AG04450 (cell line): ENCODE measurements at regions not wholly inside any gene's neighbourhood (a gene's known extent, or its start where the extent isn't known, plus 50 kb on each side); places are given as distances from the start of the nearest gene placed in this dataset.

ENCODE experiments used
- CTCF ChIA-PET: fragments of 300-600, 350-600 bp; formaldehyde crosslinking; extraction: SDS; loops from one replicate; lab custom pipeline; 2022; ENCODE audit warnings: antibody characterized with exemption, inconsistent platforms; lab: Charles Lee
- POLR2A ChIA-PET: fragments of 350-600 bp; formaldehyde crosslinking; extraction: SDS; loops from one replicate; lab custom pipeline; 2021; ENCODE audit warnings: antibody characterized with exemption, inconsistent platforms; lab: Yijun Ruan, JAX
- DNase-seq: peaks from one replicate; pipeline ENCODE4 v3.0.0-alpha.2; 2011; ENCODE audit warnings: low read depth, low spot score
- H3K27ac ChIP-seq: one replicate; pipeline ENCODE4 v1.5.1; 2012; ENCODE audit warnings: low read depth, low read length, control low read depth
- H3K27me3 ChIP-seq: one replicate; pipeline ENCODE4 v1.6.0; 2012; ENCODE audit warnings: low read length; ENCODE audit not compliant: control insufficient read depth, insufficient read depth
- H3K4me3 ChIP-seq: 2 replicates; pipeline ENCODE4 v1.5.1; 2011; ENCODE audit warnings: mild to moderate bottlenecking, low read depth, low read length, control low read depth
- H3K9me3 ChIP-seq: 2 replicates; pipeline ENCODE4 v1.5.1; 2012; ENCODE audit warnings: low read length; ENCODE audit not compliant: control insufficient read depth, insufficient read depth
- TF ChIP-seq, protein P1 (sequence below): IDR thresholded peaks from 2 replicates; pipeline ENCODE4 v1.5.1; 2011; ENCODE audit warnings: low read depth, low read length, control low read depth, inconsistent platforms

DNA sequence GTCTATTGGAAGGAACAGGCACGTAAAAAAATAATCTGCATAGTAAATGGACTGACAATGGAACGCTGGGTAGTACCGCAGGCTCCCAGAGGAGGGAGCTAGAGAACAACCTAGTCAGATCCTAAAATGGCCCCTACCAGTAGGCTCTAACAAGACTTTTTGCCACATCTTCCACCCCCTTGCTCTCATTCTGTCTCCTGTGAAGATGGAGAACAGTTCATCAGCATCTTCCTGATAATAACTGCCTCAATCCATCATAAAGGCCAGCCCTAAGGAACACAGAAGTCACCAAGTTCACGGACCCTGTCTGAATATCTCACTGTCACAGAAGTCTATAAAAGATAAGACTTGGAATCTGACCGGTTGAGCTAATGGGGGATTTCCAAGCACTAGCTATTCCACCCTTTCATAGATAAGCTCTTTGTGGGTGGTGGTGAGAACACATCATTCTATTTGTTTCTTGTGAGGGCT, 133.4 kb downstream of the SLC1A3 start:
- DNase-seq = peak; percentile 10
- POLR2A ChIA-PET = interaction anchor here (0.7 kb wide), 1 partner anchor 172 kb away, joined by 5 read pairs; no protein-coding TSS in a partner anchor
- TF ChIP-seq, protein P1, sequence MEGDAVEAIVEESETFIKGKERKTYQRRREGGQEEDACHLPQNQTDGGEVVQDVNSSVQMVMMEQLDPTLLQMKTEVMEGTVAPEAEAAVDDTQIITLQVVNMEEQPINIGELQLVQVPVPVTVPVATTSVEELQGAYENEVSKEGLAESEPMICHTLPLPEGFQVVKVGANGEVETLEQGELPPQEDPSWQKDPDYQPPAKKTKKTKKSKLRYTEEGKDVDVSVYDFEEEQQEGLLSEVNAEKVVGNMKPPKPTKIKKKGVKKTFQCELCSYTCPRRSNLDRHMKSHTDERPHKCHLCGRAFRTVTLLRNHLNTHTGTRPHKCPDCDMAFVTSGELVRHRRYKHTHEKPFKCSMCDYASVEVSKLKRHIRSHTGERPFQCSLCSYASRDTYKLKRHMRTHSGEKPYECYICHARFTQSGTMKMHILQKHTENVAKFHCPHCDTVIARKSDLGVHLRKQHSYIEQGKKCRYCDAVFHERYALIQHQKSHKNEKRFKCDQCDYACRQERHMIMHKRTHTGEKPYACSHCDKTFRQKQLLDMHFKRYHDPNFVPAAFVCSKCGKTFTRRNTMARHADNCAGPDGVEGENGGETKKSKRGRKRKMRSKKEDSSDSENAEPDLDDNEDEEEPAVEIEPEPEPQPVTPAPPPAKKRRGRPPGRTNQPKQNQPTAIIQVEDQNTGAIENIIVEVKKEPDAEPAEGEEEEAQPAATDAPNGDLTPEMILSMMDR = peak; percentile 79
- H3K4me3 ChIP-seq = no peak overlapping the region
- no peaks in the 10 kb centered on the region for H3K9me3 ChIP-seq
- H3K27ac ChIP-seq = no peak overlapping the region
- H3K27me3 ChIP-seq = peaks cover 12% of the 10 kb centered on the region
- CTCF ChIA-PET = interaction anchor here (0.6 to 4.8 kb wide), 18 partner anchors 9 to 300 kb away, joined by 3 to 28 read pairs (median 4); no protein-coding TSS in a partner anchor

DNA sequence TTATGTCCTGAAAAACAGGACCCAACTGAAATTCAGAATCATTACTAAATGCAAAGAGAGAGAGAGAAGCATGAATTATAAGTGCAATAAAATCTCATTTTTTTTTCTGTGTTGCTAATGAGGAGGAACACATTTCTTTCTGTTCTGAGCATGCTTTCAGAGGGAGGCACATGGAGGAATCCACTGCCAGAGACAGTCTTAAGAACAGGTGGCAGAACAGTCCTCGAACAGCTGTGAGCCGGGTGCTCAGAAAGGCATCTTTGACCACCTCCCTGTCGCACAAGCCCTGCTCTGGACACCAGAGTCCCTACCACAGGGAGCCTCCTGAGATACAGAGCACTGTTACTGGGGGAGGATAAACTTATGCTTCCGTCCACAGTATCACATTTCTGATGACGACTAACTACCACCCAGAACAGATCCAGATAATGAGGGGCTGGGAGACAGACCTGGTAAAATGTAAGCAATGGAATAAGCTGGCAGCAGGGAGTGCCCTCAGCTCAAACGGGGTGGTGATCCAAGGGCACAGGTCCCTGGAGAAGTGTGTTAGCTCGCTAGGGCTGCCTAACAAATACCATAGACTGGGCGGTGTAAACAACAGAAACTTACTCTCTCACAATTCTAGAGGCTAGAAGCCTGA, 134.0 kb downstream of the SLC1A3 start:
- ChIA-PET POLR2A (no interaction called here), CTCF (interaction anchor here (0.6 to 4.8 kb wide), 15 partner anchors 10 to 299 kb away, joined by 3 to 28 read pairs (median 4); no protein-coding TSS in a partner anchor)

DNA sequence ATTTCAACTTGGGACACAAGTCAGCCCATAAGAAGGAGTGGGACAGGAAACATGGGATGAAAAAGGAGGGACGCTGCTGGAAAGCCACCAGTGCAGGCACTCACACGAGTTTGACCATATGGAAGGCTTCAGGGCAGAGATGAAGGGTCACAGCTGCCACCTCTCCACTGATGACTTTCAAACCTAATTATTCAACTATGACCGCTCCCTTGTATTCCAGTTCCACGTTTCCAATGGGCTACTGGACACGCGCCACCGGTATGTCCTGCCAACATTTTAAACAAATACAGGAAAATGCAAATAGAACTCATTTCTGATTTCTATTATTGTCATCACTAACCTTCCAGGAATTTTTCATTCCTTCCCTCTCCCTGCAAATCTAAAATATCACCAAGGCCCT, 134.7 kb downstream of the SLC1A3 start:
- ChIA-PET CTCF (interaction anchor here (3.0 to 4.8 kb wide), 2 partner anchors 11 to 264 kb away, joined by 28 read pairs; no protein-coding TSS in a partner anchor), POLR2A (no interaction called here)
- no peak for DNase-seq
- Histone ChIP-seq H3K4me3 (no peak overlapping the region), H3K27ac (no peak overlapping the region), H3K27me3 (peaks cover 19% of the 10 kb centered on the region), H3K9me3 (no peaks in the 10 kb centered on the region; the same call in 1 of the 2 replicates)
- TF ChIP-seq, protein P1 = no peak

More for the DNA sequence above, 134.0 kb downstream of the SLC1A3 start:
- Histone ChIP-seq H3K4me3 (no peak overlapping the region), H3K9me3 (no peaks in the 10 kb centered on the region; the same call in 1 of the 2 replicates), H3K27ac (no peak overlapping the region), H3K27me3 (peaks cover 16% of the 10 kb centered on the region)
- DNase-seq = no peak
- TF ChIP-seq, protein P1 = no peak

DNA sequence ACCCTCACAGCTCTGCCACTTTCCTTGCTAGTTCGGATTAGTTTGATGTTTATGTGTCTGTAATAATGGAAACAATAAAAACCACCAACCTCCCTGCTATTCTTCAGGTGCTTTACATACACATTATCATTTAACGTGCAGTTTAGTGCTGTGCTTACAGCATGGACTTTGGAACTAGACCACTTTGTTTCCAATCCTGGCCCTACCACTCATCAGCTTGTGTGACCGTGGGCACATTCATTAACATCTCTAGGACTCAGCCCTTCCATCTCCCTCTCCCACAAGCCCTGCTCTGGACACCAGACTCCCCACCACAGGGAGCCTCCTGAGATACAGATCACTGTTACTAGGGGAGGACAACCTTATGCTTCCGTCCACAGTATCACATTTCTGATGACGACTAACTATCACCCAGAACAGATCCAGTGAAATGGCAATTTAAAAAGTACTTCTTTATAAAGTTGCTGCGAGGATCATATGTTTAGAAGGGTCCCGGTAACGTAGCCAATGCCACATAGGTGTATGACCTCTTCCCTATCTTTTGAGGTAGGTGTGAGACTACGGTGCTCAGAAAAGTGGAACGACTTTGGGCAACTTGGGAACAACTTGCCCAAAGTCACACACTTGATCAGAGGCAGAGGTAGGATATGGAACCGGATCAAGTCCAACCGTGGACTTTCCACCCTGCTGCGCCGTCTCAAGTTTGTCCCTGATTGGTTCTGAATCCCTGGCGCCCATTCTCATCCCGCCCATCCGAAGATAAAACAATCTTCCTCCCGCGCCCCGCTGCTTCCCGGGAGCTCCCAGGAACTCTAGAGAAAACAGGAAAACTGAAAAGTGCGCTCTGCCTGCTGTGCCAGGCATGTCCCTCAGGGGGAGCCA, 132.4 kb upstream of the NIPBL start:
- TF ChIP-seq, protein P1 = peak; percentile 71; the same call in 1 of the 2 replicates
- peaks cover 22% of the 10 kb centered on the region for H3K27me3 ChIP-seq
- ChIA-PET CTCF (interaction anchor here (0.6 to 4.5 kb wide), 14 partner anchors 9 to 274 kb away, joined by 3 to 25 read pairs (median 5); no protein-coding TSS in a partner anchor), POLR2A (no interaction called here)
- no peaks in the 10 kb centered on the region; the same call in 1 of the 2 replicates for H3K9me3 ChIP-seq
- no peak overlapping the region for H3K27ac ChIP-seq
- H3K4me3 ChIP-seq = peak overlapping the region; percentile 65
- DNase-seq = peak; percentile 11
